Testis (tissue), 2 donors: ENCODE measurements at regions not wholly inside any gene's neighbourhood (a gene's known extent, or its start where the extent isn't known, plus 50 kb on each side); places are given as distances from the start of the nearest gene placed in this dataset.
A peak's percentile ranks its signal among the peaks of the same experiment; 100 is the strongest.

ENCODE experiments used
- DNase-seq: peaks from one replicate; pipeline ENCODE4 v3.0.0-alpha.2; 2019
- H3K27ac ChIP-seq, 2 donors: fragments of 200-600 bp; sonication (generic); one replicate each; pipeline ENCODE4 v1.5.1; 2019
- H3K27me3 ChIP-seq: fragments of 200-600 bp; sonication (generic); one replicate; pipeline ENCODE4 v1.5.1; 2019
- H3K36me3 ChIP-seq: fragments of 200-600 bp; sonication (generic); one replicate; pipeline ENCODE4 v1.5.1; 2017; ENCODE audit warnings: low read depth; ENCODE audit errors: missing control alignments
- H3K4me1 ChIP-seq: fragments of 200-600 bp; sonication (generic); one replicate; pipeline ENCODE4 v1.5.1; 2019
- H3K4me3 ChIP-seq, 2 donors: fragments of 200-600 bp; sonication (generic); one replicate each; pipeline ENCODE4 v1.5.1; 2017 to 2019
- H3K9me3 ChIP-seq: fragments of 200-600 bp; sonication (generic); one replicate; pipeline ENCODE4 v1.5.1; 2017
- CTCF ChIP-seq, 3 experiments: fragments of 450-650 bp in 2 of 3; fragments of 200-600 bp in 1 of 3; sonication (generic) in 1 of 3; IDR thresholded peaks; one replicate each; pipeline ENCODE4 v1.5.1; 2016 to 2019; ENCODE audit warnings: antibody characterized with exemption in 3 of 3, mild to moderate bottlenecking in 2 of 3, moderate library complexity in 1 of 3
- POLR2A ChIP-seq: fragments of 450-650 bp; IDR thresholded peaks from one replicate; pipeline ENCODE4 v1.6.1; 2017; ENCODE audit warnings: antibody characterized with exemption, mild to moderate bottlenecking, moderate library complexity
- WGBS, 2 donors: methylation state at CpG; one replicate each; pipeline ENCODE4 v1.1.5; 2018; 5-methylcytosine and 5-hydroxymethylcytosine counted together
- intact Hi-C: fragments of 100-400 bp; cut with DNase I; formaldehyde crosslinking; loops from one replicate; pipeline ENCODE4 v1.15.1; 2023; ENCODE audit warnings: low total_unique reads

- peak; percentile 35 for DNase-seq
- no peak for TF ChIP-seq POLR2A
- no peak for TF ChIP-seq CTCF (IDR thresholded peaks at IDR 0.05)
- peaks cover 15% of the 10 kb centered on the region for H3K4me1 ChIP-seq
- H3K27me3 ChIP-seq: no peaks in the 10 kb centered on the region
- no peaks in the 10 kb centered on the region for H3K9me3 ChIP-seq
- H3K36me3 ChIP-seq: no peaks in the 10 kb centered on the region
- H3K27ac ChIP-seq: peak overlapping the region; percentile 34 to 44
- no peak overlapping the region for H3K4me3 ChIP-seq
- 23 to 35% methylated on average over 6 of the region's 6 CpGs for WGBS, 2 donors
- intact Hi-C loops: no loop called here
Observed at GRCh38 chr2:196372811-196373664, 201.7 kb upstream of the STK17B start.

- no peak overlapping the region for H3K27ac ChIP-seq
- no peaks in the 10 kb centered on the region for H3K9me3 ChIP-seq
- no peaks in the 10 kb centered on the region for H3K27me3 ChIP-seq
- no peak overlapping the region for H3K4me3 ChIP-seq
- 67 to 81% methylated on average over 8 of the region's 8 CpGs for WGBS, 2 donors
- DNase-seq: no peak
- no peaks in the 10 kb centered on the region for H3K36me3 ChIP-seq
- TF ChIP-seq POLR2A (no peak), CTCF (IDR thresholded peaks at IDR 0.05) (no peak)
- intact Hi-C loops: no loop called here
- peaks cover 11% of the 10 kb centered on the region for H3K4me1 ChIP-seq
Observed at GRCh38 chr2:196376984-196377877, 205.9 kb upstream of the STK17B start.

GRCh38 chr2:196379600-196379999 is 208.2 kb upstream of the STK17B start:
- no peak overlapping the region for H3K4me3 ChIP-seq
- intact Hi-C loops: no loop called here
- H3K27me3 ChIP-seq: no peaks in the 10 kb centered on the region
- TF ChIP-seq POLR2A (no peak), CTCF (IDR thresholded peaks at IDR 0.05) (no peak)
- H3K27ac ChIP-seq: no peak overlapping the region
- WGBS, 2 donors: 80 to 90% methylated on average over 1 to 2 of the region's 3 CpGs
- no peaks in the 10 kb centered on the region for H3K9me3 ChIP-seq
- no peak for DNase-seq
- no peaks in the 10 kb centered on the region for H3K4me1 ChIP-seq
- H3K36me3 ChIP-seq: no peaks in the 10 kb centered on the region

GRCh38 chr2:196380098-196380497 is 208.7 kb upstream of the STK17B start:
- no peaks in the 10 kb centered on the region for H3K4me1 ChIP-seq
- H3K27me3 ChIP-seq: no peaks in the 10 kb centered on the region
- H3K9me3 ChIP-seq: no peaks in the 10 kb centered on the region
- no peak for DNase-seq
- WGBS, 2 donors: 50 to 75% methylated on average over 1 of the region's 1 CpG
- no peaks in the 10 kb centered on the region for H3K36me3 ChIP-seq
- TF ChIP-seq CTCF (IDR thresholded peaks at IDR 0.05) (no peak), POLR2A (no peak)
- H3K27ac ChIP-seq: no peak overlapping the region
- intact Hi-C loops: no loop called here
- no peak overlapping the region for H3K4me3 ChIP-seq
